AG04450 (cell line): ENCODE measurements at regions not wholly inside any gene's neighbourhood (a gene's known extent, or its start where the extent isn't known, plus 50 kb on each side); places are given as distances from the start of the nearest gene placed in this dataset.
"Not testable (repeated sequence)": the region's sequence is repeated elsewhere in the genome, so short reads cannot be mapped to it uniquely, and the experiment has no call there.

Experiments
- CTCF ChIA-PET: fragments of 300-600, 350-600 bp; formaldehyde crosslinking; extraction: SDS; loops from one replicate; lab custom pipeline; 2022; ENCODE audit warnings: antibody characterized with exemption, inconsistent platforms; lab: Charles Lee
- POLR2A ChIA-PET: fragments of 350-600 bp; formaldehyde crosslinking; extraction: SDS; loops from one replicate; lab custom pipeline; 2021; ENCODE audit warnings: antibody characterized with exemption, inconsistent platforms; lab: Yijun Ruan, JAX
- DNase-seq: peaks from one replicate; pipeline ENCODE4 v3.0.0-alpha.2; 2011; ENCODE audit warnings: low read depth, low spot score
- H3K27ac ChIP-seq: one replicate; pipeline ENCODE4 v1.5.1; 2012; ENCODE audit warnings: low read depth, low read length, control low read depth
- H3K27me3 ChIP-seq: one replicate; pipeline ENCODE4 v1.6.0; 2012; ENCODE audit warnings: low read length; ENCODE audit not compliant: control insufficient read depth, insufficient read depth
- H3K4me3 ChIP-seq: 2 replicates; pipeline ENCODE4 v1.5.1; 2011; ENCODE audit warnings: mild to moderate bottlenecking, low read depth, low read length, control low read depth
- H3K9me3 ChIP-seq: 2 replicates; pipeline ENCODE4 v1.5.1; 2012; ENCODE audit warnings: low read length; ENCODE audit not compliant: control insufficient read depth, insufficient read depth

DNA sequence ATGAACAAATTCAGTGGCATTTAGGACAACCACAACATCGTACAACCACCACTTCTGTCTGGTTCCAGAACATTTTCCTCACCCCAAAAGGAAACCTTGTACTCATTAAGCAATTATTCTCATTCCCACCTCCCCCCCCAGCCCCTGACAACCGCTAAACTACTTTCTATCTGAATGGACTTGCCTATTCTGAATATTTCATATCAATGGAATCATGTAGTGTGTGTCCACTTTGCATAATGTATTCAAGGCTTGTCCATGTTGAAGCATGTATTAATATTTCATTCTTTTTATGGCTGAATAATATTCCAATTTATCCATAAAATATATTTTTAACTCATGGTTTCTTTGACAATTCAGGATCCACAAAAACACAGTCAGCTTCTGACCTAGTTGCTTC lies 307.2 kb upstream of the PLGLB2 start:
- CTCF ChIA-PET, POLR2A ChIA-PET, H3K4me3 ChIP-seq: not testable (repeated sequence)

DNA sequence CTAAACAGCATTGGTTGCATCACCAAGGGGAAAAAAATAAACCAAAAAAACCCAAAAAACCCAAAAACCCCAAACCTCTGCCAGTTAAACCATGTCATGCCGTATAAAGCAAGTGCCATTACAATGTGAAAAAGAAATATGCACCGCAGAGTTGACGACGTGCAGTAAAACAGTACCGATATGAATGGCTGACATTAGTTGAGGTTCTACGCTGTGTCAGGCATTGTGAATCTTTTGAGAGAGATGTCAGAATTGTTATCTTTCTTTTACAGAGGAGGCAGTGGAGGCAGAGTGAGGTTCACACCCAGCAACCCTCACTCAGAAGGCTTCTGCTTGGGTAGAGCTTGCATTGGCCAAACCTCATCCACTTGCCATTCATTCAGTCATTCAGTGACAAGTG lies 306.5 kb upstream of the PLGLB2 start:
- H3K9me3 ChIP-seq, H3K4me3 ChIP-seq, POLR2A ChIA-PET, DNase-seq, CTCF ChIA-PET, H3K27me3 ChIP-seq, H3K27ac ChIP-seq: not testable (repeated sequence)

More for the DNA sequence above, 307.2 kb upstream of the PLGLB2 start:
- H3K27me3 ChIP-seq, DNase-seq, H3K9me3 ChIP-seq, H3K27ac ChIP-seq: not testable (repeated sequence)

DNA sequence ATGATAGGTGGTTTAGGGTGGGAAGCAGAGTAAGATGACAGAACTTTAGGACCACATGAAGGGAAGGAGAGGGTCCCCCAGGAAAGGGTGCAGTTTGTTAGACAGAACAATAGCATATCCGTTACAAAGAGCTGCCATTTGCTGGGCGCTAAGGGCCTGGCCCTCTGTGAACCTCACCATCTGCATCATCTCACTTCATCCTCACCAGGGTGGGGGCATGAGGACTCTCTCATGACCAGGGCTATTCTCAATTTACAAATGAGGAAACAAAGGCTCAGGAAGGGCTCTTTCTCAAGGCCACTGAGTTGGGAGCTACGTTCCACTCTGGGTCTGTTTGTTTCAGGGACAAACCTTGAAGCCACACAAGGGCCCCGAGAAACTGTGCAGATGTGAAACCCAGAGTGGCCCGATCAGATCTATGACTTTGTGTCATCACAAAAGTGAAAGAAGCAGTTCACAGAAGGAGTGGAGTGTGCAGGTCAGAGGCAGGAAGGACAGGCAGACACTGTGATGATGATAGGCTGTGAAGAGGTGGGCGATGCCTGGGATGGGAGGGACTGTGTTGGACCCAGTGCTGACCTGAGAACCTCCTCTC lies 304.8 kb upstream of the PLGLB2 start:
- CTCF ChIA-PET, result not testable (repeated sequence)

DNA sequence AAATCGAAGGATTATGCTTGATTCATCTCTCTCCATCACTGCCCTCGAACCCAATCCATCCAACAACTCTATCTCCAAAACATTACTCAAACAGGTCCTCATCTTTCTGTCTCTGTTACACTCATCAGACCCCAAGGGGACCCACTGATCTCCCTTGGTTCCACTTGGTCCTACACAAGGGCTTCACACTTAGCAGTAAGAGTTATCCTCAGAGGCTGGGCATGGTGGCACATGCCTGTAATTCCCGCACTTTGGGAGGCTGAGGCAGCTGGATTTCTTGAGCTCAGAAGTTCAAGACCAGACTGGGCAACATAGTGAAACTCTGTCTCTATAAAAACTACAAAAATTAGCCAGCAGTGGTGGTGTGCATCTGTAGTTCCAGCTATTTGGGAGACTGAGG lies 302.9 kb upstream of the PLGLB2 start:
- POLR2A ChIA-PET, CTCF ChIA-PET, H3K4me3 ChIP-seq, H3K27ac ChIP-seq, H3K9me3 ChIP-seq, DNase-seq, H3K27me3 ChIP-seq: not testable (repeated sequence)

More for the DNA sequence above, 304.8 kb upstream of the PLGLB2 start:
- POLR2A ChIA-PET, H3K9me3 ChIP-seq, H3K4me3 ChIP-seq, H3K27me3 ChIP-seq, DNase-seq, H3K27ac ChIP-seq: not testable (repeated sequence)

DNA sequence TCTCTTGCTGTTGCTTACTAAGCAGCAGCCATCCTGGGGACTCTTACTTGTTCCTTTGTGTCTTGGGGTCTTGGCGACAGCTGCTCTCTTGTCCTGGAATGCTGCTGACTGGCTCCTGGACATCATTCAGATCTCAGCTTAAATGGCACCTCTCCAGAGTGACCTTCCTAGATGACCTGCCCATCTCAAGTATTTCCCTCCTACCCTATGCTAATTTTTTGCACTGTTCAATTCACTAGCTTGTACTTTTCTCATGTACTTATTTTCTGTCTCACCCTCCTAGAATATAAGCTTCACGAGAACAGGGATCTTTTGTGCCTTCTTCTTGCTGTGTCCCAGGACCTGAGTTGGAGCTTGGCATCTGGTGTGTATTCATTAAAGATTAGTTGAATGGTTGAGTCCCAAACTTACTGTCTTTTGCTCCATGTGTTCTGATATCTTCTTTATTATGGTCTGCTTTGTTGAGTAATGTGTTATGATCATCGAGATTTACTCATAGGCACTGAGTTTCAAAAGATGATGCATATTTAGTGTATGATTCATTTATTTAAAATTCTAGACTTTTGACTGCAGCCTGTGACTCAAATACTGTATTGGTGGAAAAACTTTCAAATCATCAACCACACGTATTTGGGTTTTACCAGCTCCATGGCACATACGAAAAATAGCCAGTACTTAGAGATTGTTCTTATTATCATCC lies 302.1 kb upstream of the PLGLB2 start:
- H3K27ac ChIP-seq, result peak overlapping the region; percentile 31
- DNase-seq, POLR2A ChIA-PET, H3K9me3 ChIP-seq, H3K4me3 ChIP-seq, H3K27me3 ChIP-seq, CTCF ChIA-PET: not testable (repeated sequence)

DNA sequence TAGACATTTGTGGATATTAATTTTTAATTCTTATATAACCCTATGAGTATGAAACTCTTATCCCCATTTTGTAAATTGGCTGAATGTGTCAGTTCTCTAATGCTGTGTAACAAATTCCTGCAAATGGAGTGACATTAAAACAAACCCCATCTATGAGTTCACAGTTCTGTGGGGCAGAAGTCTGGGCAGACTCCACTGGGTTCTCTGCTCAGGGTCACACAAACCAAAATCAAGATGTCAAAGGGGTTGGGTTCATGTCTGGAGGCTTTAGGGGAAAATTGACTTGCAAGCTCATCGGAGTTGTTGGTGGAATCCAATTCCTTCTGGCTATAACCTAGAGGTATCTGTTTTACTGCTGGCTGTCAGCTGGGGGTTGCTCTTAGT lies 301.6 kb upstream of the PLGLB2 start:
- H3K9me3 ChIP-seq, DNase-seq, CTCF ChIA-PET, POLR2A ChIA-PET, H3K27me3 ChIP-seq, H3K4me3 ChIP-seq: not testable (repeated sequence)
- peak overlapping the region; percentile 57 for H3K27ac ChIP-seq

DNA sequence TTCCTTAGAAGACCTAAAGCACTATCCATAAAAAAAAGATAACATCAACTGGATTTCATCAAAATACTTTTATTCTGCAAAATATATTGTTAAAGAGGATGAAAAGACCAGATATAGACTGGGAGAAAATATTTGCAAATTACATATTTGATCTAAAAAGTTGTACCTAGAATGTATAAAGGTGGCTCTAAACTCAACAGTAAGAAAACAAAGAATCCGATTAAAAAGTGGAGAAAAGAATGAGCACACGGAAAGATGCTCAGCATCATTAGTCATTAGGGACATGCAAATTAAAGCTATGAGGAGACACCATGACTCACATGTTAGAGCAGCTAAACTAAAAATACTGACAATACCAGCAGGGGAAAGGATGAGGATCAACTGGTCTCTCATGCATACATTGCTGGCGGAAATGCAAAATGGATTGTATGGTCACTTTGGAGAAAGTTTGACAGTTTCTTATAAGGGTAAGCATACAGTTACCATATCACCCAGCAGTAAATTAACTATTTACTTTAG lies 298.4 kb upstream of the PLGLB2 start:
- H3K27ac ChIP-seq, H3K27me3 ChIP-seq, CTCF ChIA-PET, H3K9me3 ChIP-seq, H3K4me3 ChIP-seq, POLR2A ChIA-PET, DNase-seq: not testable (repeated sequence)

DNA sequence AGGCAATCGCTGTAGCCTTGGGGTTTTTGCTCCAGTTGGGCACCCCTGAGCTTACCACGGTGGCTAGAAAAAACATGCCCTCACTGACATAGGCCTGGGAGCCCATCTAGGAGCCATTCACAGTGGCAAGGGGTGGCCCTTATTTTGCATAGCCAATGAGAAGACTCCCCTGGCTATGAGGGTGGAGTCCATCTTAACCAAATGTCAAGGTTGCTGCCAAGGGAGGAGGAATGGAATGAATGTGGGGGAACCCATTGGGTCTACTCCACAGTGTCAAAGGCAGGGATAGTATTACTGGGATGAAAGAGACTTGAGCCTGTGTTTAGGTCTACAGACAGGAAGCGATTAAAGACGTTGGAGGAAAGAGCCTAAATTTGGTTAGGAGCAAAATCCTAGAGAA lies 295.7 kb upstream of the PLGLB2 start:
- CTCF ChIA-PET, POLR2A ChIA-PET, H3K27me3 ChIP-seq, DNase-seq, H3K9me3 ChIP-seq, H3K4me3 ChIP-seq: not testable (repeated sequence)
- H3K27ac ChIP-seq, result peak overlapping the region; percentile 78

DNA sequence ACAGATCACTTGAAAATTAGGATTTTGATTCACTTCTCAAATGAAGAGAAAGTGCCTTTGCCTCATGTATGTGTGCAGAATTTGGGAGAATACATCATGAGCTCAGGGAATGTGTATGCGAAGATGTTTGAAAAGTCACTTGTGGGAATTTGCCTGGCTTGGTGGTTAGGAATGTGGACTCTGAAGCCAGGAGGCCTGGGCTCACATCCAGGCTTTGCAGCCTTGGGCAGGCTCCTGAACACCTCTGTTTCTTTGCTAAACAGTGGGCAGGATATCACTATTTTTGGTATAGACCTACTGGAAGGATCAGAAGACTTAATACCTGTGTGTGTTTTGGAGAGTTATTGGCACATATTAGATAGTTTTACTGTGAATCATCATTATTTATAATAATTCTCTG lies 295.0 kb upstream of the PLGLB2 start:
- POLR2A ChIA-PET, H3K9me3 ChIP-seq, H3K4me3 ChIP-seq, CTCF ChIA-PET, H3K27me3 ChIP-seq, H3K27ac ChIP-seq: not testable (repeated sequence)
- peak; percentile 54 for DNase-seq

DNA sequence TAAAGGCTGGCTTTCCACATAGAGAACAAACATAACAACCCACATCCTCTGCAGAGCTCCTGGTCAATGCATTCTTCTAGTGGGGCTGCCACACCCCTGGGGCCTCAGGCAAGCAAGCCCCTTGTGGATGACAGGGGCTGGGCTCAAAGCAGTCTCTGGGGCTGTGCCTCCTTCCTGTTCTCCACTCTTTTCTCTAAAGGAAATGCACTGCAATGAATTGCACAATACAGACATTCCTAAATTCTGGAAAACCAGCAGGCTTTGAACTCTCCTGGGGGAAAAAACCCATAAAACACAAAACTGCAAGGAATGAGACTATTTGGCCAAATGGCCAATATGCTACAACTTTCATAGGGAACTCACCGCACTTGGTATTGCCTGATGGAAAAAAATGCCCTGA lies 293.9 kb upstream of the PLGLB2 start:
- CTCF ChIA-PET, H3K4me3 ChIP-seq, POLR2A ChIA-PET, DNase-seq, H3K27me3 ChIP-seq, H3K9me3 ChIP-seq: not testable (repeated sequence)
- H3K27ac ChIP-seq, result peak overlapping the region; percentile 70

DNA sequence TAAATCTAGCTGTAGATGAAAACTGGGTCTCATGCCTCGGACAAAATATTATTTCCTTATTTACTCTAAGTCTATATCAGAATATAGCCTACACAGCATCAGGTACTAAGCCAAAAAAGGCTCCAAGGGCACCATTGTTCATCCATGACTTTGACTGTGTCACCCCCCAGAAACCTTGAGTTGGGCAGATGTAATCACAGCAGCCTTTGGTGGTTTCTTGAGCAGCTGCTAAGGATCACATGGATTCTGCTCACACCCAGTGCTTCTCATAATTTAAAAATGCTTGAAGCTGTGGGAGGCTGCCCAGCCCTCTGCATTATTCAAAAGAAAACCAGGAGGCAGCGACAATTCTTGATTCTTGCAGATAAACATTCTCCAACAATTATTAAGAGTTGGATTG lies 293.5 kb upstream of the PLGLB2 start:
- POLR2A ChIA-PET, H3K9me3 ChIP-seq, DNase-seq, CTCF ChIA-PET, H3K27me3 ChIP-seq, H3K4me3 ChIP-seq: not testable (repeated sequence)
- H3K27ac ChIP-seq, result peak overlapping the region; percentile 70

DNA sequence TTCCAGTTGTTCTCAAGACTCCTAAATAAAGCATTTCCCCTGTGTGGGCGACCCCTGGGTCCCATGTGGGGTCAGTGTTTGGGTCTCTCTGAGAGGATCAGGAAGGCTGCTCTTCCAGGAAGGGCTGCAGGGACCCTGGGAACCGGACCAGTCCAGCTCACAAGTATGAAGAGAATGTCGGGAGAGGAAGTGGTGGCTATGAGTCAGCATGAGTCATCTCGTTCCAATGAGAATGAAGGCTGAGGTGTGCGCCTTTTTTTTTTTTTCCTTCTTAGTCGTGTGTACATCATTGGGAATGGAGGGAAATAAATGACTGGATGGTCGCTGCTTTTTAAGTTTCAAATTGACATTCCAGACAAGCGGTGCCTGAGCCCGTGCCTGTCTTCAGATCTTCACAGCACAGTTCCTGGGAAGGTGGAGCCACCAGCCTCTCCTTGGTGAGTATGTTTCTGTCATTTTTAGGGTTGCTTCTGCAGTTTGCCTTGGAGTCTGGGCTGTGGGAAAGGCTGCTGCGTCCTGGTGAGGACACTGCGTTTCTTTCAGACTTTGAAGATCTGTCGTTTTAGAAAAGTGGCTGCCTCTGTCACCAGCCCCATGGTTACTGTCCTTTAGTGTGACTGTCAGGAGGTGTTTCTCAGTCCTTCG lies 292.6 kb upstream of the PLGLB2 start:
- H3K9me3 ChIP-seq, POLR2A ChIA-PET, DNase-seq, CTCF ChIA-PET, H3K27me3 ChIP-seq: not testable (repeated sequence)
- H3K4me3 ChIP-seq, result peak overlapping the region; percentile 61
- H3K27ac ChIP-seq, result peak overlapping the region; percentile 86
